Heart left ventricle (tissue), 16 donors: ENCODE measurements at regions not wholly inside any gene's neighbourhood (a gene's known extent, or its start where the extent isn't known, plus 50 kb on each side); places are given as distances from the start of the nearest gene placed in this dataset.

ENCODE experiments used
- ATAC-seq, 4 donors: fragments of 200-7000 bp; cut with Tn5 transposase; one replicate each; pipeline ENCODE4 v1.9.1; 2020 to 2022; ENCODE audit warnings: moderate library complexity in 4 of 4, mild to moderate bottlenecking in 3 of 4, moderate number of reproducible peaks in 1 of 4
- DNase-seq, 5 donors: peaks; one replicate each; pipeline ENCODE4 v3.0.0-alpha.2; 2020
- H3K27ac ChIP-seq, 12 donors: fragments of 200-600 bp; sonication (generic) in 4 of 12; one replicate each; pipeline versions ENCODE4 v1.5.0 to v1.8.0; 2016 to 2022; ENCODE audit warnings: mild to moderate bottlenecking in 2 of 12
- H3K27me3 ChIP-seq, 9 donors: fragments of 200-600 bp; sonication (generic) in 2 of 9; one replicate each; pipeline versions ENCODE4 v1.5.1 to v1.8.0; 2016 to 2022; ENCODE audit warnings: mild to moderate bottlenecking in 3 of 9
- H3K36me3 ChIP-seq, 9 donors: fragments of 200-600 bp; sonication (generic) in 2 of 9; one replicate each; pipeline versions ENCODE4 v1.5.0 to v1.8.0; 2018 to 2022; ENCODE audit warnings: mild to moderate bottlenecking in 2 of 9
- H3K4me1 ChIP-seq, 12 donors: fragments of 200-600 bp; sonication (generic) in 4 of 12; one replicate each; pipeline versions ENCODE4 v1.5.0 to v1.8.0; 2016 to 2022; ENCODE audit warnings: mild to moderate bottlenecking in 3 of 12
- H3K4me3 ChIP-seq, 12 donors: fragments of 200-600 bp; sonication (generic) in 4 of 12; one replicate each; pipeline versions ENCODE4 v1.5.0 to v1.8.0; 2017 to 2022; ENCODE audit warnings: mild to moderate bottlenecking in 9 of 12, moderate library complexity in 4 of 12
- H3K9me3 ChIP-seq, 12 donors: fragments of 200-600 bp; sonication (generic) in 4 of 12; one replicate each; pipeline versions ENCODE4 v1.5.0 to v1.8.0; 2016 to 2022; ENCODE audit warnings: mild to moderate bottlenecking in 1 of 12
- POLR2A ChIP-seq, 2 donors: fragments of 450-650 bp; IDR thresholded peaks; one replicate each; pipeline ENCODE4 v1.6.1; 2017; ENCODE audit warnings: antibody characterized with exemption in 2 of 2, mild to moderate bottlenecking in 2 of 2, moderate library complexity in 2 of 2
- WGBS, 4 donors: extraction: QIAGEN DNeasy Blood & Tissue Kit in 2 of 4; methylation state at CpG; one replicate each; pipeline versions ENCODE4 v1.1.5 to v1.1.7; 2013 to 2018; 5-methylcytosine and 5-hydroxymethylcytosine counted together
- intact Hi-C, 10 donors: fragments of 100-400 bp; cut with DNase I; formaldehyde crosslinking; loops; one replicate each; pipeline versions ENCODE4 v1.11.1 to v1.14.2; 2022
- TF ChIP-seq, protein P1 (sequence below), 12 donors: fragments of 200-600 bp; sonication (generic) in 4 of 12; IDR thresholded peaks; one replicate each; pipeline versions ENCODE4 v1.5.0 to v1.8.0; 2018 to 2022; ENCODE audit warnings: antibody characterized with exemption in 12 of 12, mild to moderate bottlenecking in 5 of 12
- donor health status: ischemic (EF 13 %, LVEDD 7.1; RV severe dilation, severe dysfunction).
- donor health status: healthy with polysubstance abuse.
- donor health status: DM: no; HTN: yes; CAD: no.
- donor health status: DM: no; HTN: no; CAD: no.
- donor health status: ischemic (EF 25% LVEDD 6.9; RV normal size, moderate dysfunction).
- donor health status: ischemic (EF 25% LVEDD 5.7; RV mildly dilated, moderate dysfunction).
- donor health status: healthy.
- donor health status: DM: yes; HTN: yes; CAD: no.
- donor health status: ischemic (EF 35%, LVEDD 5.7; RV mildly dilated, moderate dysfunction).
- donor health status: nonischemic (EF 11% LVEDD 7.7; RV severe dilation, severe dysfunction).
- donor health status: DM: yes; HTN: yes; CAD: no.
- donor health status: PGD.
- donor health status: ischemic (EF 29% LVEDD 5.4; RV normal size, mild dysfunction).
- donor health status: nonischemic (EF 23%, LVEDD 6.1; RV moderate dilation, normal function).

DNA sequence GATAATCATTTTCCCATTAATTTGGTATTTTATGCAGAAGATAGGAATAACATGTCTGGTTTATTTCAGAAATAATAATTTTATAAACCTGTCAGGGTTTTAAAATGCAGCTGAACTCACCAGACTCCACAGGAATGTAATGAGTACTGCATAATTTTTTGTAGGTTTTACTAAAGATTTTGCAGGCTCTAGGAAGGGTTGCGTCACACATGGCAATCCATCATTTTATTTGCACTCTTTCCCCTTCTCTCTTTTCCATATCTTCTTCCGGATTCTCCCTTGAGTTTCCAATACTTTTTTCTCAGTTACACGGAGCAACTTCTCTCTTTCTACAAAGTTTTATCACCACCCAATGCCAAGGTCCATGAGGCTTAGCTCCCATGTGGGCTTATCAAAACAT is 234.7 kb downstream of the NFKBIZ start:
- DNase-seq (no peak), ATAC-seq (no peak)
- TF ChIP-seq, protein P1, sequence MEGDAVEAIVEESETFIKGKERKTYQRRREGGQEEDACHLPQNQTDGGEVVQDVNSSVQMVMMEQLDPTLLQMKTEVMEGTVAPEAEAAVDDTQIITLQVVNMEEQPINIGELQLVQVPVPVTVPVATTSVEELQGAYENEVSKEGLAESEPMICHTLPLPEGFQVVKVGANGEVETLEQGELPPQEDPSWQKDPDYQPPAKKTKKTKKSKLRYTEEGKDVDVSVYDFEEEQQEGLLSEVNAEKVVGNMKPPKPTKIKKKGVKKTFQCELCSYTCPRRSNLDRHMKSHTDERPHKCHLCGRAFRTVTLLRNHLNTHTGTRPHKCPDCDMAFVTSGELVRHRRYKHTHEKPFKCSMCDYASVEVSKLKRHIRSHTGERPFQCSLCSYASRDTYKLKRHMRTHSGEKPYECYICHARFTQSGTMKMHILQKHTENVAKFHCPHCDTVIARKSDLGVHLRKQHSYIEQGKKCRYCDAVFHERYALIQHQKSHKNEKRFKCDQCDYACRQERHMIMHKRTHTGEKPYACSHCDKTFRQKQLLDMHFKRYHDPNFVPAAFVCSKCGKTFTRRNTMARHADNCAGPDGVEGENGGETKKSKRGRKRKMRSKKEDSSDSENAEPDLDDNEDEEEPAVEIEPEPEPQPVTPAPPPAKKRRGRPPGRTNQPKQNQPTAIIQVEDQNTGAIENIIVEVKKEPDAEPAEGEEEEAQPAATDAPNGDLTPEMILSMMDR (IDR thresholded peaks at IDR 0.05) = no peak
- TF ChIP-seq POLR2A (IDR thresholded peaks at IDR 0.05) = no peak
- Histone ChIP-seq H3K4me3 (no peak overlapping the region), H3K9me3 (no peaks in the 10 kb centered on the region), H3K4me1 (peaks cover 0 to 16% (median 0%) of the 10 kb centered on the region in 12 donors), H3K36me3 (no peaks in the 10 kb centered on the region), H3K27me3 (no peaks in the 10 kb centered on the region), H3K27ac (no peak overlapping the region)
- 73 to 85% (median 79%) methylated on average over 3 of the region's 3 CpGs for WGBS, 4 donors
- intact Hi-C loops = no loop called here

DNA sequence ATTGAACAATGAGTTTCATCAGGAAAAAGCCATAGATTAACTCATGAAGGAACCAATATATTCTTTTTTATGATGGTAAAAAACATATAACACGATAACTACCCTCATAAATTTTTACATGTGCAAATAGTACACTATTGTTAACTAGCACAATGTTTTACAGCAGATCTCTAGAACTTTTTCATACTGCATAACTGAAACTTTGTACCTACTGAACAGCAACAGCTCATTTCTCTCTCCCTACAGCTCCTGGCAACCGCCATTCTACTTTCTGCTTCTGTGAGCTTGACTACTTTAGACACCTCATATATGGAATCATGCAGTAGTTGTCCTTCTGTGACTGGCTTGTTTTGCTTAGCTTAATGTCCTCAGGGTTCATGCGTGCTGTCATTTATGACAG is 235.4 kb downstream of the NFKBIZ start:
- H3K4me3 ChIP-seq = no peak overlapping the region
- intact Hi-C loops = no loop called here
- H3K36me3 ChIP-seq = no peaks in the 10 kb centered on the region
- H3K27ac ChIP-seq = no peak overlapping the region
- ATAC-seq = no peak
- peaks cover 0 to 9% (median 0%) of the 10 kb centered on the region in 12 donors for H3K4me1 ChIP-seq
- 95 to 97% (median 97%) methylated on average over 3 of the region's 3 CpGs for WGBS, 4 donors
- TF ChIP-seq, protein P1 (IDR thresholded peaks at IDR 0.05) = no peak
- TF ChIP-seq POLR2A (IDR thresholded peaks at IDR 0.05) = no peak
- H3K27me3 ChIP-seq = no peaks in the 10 kb centered on the region
- no peak for DNase-seq
- H3K9me3 ChIP-seq = no peaks in the 10 kb centered on the region

DNA sequence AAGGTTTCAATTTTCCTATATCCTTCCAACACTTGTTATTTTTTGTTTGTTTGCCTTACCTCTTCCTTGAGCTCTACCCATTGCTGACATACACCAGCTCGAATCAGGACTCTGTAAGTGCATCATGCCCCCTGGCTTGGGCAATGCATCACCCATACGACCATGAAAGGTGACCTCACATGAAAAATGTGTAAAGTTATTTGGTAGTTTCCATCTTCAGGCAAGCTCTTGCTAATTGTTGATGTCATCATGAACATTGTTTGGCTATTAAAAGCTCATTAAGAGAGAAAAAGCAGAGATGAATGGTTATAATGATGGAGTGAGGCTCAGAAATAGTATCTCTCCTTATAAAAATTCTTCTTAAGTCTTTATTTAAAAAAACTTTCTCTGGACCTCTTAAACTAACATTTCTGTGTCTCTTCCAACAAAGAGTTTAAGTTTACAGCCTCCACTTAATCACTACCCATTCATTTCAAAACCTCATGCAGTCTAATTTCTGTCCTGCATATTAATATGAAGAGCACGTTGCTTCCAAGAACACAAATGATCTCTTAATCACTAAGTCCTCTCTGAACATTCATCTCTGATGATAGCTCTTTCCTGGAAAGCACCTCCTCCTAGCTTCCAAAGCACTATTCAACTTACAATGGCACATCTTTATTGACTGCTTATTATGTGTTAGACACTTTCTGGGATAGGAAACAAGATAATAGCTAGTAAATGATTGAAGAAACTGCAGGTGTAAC is 236.3 kb downstream of the NFKBIZ start:
- Histone ChIP-seq H3K9me3 (no peaks in the 10 kb centered on the region), H3K27ac (no peak overlapping the region), H3K27me3 (no peaks in the 10 kb centered on the region), H3K4me3 (no peak overlapping the region), H3K4me1 (peaks cover 0 to 16% (median 6%) of the 10 kb centered on the region in 12 donors), H3K36me3 (no peaks in the 10 kb centered on the region)
- TF ChIP-seq, protein P1 (IDR thresholded peaks at IDR 0.05) = no peak
- TF ChIP-seq POLR2A (IDR thresholded peaks at IDR 0.05) = no peak
- DNase-seq = no peak
- 79 to 83% (median 82%) methylated on average over 3 of the region's 3 CpGs for WGBS, 4 donors
- intact Hi-C loops = no loop called here
- no peak for ATAC-seq

DNA sequence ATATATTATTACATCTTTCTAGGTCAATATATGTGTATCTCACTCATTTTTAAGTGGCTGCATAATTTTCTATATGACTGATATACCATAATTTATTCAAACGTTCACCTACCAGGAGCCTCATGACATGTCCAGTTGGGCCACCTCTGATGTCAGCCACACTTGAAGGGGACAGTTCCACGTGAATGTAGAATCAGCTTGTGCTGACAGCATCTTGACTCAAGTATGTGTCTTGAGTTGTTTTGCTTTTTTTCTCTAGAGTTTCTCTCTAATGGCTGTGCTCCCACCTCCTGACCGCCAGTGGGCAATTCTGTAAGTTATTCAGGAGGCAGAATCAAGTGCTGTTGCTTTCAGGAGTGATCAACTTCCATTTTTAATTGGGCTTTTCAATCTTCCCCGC is 237.9 kb downstream of the NFKBIZ start:
- Histone ChIP-seq H3K36me3 (no peaks in the 10 kb centered on the region), H3K4me1 (peaks cover 0 to 17% (median 8%) of the 10 kb centered on the region in 12 donors), H3K9me3 (no peaks in the 10 kb centered on the region), H3K27me3 (no peaks in the 10 kb centered on the region), H3K27ac (no peak overlapping the region), H3K4me3 (no peak overlapping the region)
- no peak for TF ChIP-seq POLR2A (IDR thresholded peaks at IDR 0.05)
- TF ChIP-seq, protein P1 (IDR thresholded peaks at IDR 0.05) = no peak
- intact Hi-C loops = no loop called here
- DNase-seq = no peak
- no peak for ATAC-seq
- 77 to 85% (median 82%) methylated on average over 4 of the region's 4 CpGs for WGBS, 4 donors
